Stimulated activated CD8-positive, alpha-beta memory T cell treated with anti-CD3 and anti-CD28 coated beads, Interleukin-4, amount 100 ng/mL, for 4 hours (primary cell): ENCODE measurements at regions not wholly inside any gene's neighbourhood (a gene's known extent, or its start where the extent isn't known, plus 50 kb on each side); places are given as distances from the start of the nearest gene placed in this dataset.

Experiments used
- DNase-seq, 2 donors: peaks; one replicate each; pipeline ENCODE4 v3.0.0-alpha.2; 2020; ENCODE audit warnings: low read depth in 2 of 2, low spot score in 1 of 2

- no peak for DNase-seq
These were observed 339.5 kb downstream of the ALG10 start for GRCh38 chr12:34361721-34362316.

- no peak for DNase-seq
These were observed 340.9 kb downstream of the ALG10 start for GRCh38 chr12:34363050-34363673.

- DNase-seq, result no peak
These were observed 345.8 kb downstream of the ALG10 start for GRCh38 chr12:34368079-34368478.

DNA sequence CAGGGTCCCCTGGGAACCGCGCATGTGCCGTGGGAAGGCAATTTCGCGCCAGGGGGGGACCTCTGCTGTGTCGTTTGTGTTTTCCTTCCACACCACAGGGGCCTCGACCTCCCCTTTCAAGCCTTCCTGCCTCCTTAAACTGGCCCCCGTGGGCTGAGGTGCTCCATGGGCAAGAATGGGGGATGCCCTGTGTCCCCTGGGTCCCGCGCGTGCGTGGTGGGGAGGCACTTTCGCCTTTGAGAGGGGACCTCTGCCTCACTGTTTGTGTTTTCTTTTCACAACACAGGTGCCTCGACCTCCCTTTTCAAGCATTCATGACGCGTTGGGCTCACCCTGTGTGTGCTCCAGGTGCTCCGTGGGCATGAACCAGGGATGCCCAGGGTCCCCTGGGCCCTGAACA is 348.8 kb downstream of the ALG10 start:
- DNase-seq, result no peak

DNA sequence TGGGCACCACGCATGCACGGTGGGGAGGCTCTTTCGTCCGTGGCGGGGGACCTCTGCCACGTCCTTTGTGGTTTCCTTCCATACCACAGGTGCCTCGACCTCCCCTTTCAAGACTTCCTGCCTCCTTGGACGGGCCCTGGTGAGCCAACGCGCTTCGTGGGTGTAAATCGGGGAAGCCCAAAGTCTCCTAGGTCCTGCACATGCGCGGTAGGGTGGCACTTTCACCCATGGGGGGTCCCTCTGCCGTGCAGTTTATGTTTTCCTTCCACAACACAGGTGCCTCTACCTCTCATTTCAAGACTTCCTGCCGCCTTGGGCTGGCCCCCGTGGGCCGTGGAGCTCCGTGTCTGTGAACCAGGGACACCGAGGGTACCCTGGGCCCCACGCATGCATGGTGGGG is 349.7 kb downstream of the ALG10 start:
- no peak for DNase-seq

GRCh38 chr12:34373926-34374325 is 351.6 kb downstream of the ALG10 start:
- no peak for DNase-seq

- DNase-seq, result no peak
These were observed 354.0 kb downstream of the ALG10 start for GRCh38 chr12:34376133-34376799.

DNA sequence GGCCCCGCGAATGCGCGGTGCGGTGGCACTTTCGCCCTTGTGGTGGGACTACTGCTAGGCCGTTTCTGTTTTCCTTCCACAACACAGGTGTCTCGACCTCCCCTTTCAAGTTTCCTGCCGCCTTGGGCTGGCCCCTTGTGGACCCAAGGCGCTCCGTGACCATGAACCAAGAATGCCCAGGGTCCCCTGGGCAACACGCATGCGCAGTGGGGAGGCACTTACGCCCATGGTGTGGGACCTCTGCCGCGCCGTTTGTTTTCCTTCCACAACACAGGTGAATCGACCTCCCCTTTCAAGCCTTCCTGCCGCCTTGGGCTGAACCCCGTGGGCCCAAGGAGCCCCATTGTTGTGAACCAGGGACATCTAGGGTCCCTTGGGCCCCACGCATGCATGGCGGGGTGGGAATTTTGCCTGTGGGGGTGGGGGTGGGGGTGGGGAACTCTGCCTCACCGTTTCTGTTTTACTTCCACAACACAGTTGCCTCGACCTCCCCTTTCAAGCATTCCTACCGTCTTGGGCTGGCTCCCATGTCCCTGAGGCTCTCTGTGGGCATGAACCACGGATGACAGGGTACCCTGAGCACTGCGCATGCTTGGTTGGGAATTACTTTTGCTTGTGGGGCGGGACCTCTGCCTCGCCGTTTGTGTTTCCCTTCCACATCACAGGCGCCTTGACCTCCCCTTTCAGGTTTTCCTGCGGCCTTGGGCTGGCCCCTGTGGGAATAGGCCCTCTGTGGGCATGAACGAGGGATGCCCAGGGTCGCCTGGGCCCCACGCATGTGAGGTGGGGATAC is 355.1 kb downstream of the ALG10 start:
- no peak for DNase-seq

GRCh38 chr12:34379142-34379541 is 356.8 kb downstream of the ALG10 start:
- no peak for DNase-seq

GRCh38 chr12:34384693-34385092 is 362.4 kb downstream of the ALG10 start:
- no peak for DNase-seq

DNA sequence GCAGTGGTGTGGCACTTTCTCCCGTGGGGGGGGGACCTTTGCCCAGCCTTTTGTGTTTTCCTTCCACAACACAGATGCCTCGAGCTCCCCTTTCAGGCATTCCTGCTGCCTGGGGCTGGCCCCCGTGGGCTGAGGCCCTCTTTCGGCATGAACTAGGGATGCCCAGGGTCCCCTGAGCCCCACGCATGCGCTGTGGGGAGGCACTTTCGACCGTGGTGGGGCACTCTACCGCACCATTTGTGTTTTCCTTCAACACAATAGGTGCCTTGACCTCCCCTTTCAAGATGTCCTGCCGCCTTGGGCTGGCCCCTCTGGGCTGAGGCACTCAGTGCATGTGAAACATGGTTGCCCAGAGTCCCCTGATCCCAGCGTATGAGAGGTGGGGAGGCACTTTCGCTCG is 363.7 kb downstream of the ALG10 start:
- DNase-seq, result no peak

DNA sequence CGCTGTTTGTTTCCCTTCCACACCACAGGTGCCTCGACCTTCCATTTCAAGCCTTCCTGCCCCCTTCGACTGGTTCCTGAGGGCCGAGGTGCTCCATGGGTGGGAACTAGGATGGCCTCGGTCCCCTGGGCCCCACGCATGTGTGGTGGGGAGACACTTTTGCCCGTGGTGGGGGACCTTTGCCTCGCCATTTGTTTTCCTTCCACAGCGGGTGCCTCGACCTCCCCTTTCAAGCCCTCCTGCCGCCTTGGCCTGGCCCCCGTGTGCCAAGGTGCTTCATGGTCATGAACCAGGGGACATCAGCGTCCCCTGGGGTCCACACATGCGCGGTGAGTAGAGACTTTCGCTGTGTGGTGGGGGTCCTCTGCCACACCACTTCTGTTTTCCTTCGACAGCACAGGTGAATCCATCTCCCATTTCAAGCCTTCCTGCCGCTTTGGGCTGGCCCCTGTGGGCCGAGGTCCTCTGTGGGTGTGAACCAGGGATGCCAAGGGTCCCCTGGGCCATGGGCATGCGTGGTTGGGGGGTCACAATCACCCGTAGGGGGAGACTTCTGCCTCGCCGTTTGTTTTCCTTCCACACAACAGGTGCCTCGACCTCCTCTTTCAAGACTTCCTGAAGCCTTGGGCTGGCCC is 364.4 kb downstream of the ALG10 start:
- no peak for DNase-seq

- no peak for DNase-seq
These were observed 365.7 kb downstream of the ALG10 start for GRCh38 chr12:34387711-34388635.

DNA sequence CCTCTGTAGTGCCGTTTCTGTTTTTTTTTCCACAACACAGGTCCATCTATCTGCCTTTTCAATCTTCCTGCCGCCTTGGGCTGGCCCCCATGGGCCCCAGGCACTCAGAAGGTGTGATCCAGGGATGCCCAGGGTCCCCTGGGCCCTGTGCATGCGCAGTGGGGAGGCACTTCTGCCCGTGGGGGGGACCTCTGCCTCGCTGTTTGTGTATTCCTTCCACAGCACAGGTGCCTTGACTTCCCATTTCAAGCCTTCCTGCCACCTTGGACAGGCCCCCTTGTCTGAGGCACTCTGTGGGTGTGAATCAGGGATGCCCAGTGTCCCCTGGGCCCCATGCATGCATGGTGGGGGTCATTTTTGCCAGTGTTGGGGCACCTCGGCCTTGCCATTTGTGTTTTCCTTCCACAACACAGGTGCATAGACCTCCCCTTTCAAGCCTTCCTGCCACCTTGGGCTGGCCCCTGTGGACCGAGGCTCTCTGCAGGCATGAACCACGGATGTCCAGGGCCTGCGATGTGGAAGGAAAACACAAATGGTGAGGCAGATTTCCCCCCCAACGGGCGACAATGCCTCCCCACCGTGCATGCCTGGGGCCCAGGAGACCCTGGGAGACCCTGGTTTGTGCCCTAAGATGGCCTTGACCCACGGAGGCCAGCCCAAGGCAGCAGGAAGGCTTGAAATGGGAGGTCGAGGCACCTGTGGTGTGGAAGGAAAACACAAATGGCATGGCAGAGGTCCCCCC is 366.5 kb downstream of the ALG10 start:
- DNase-seq, result no peak

- DNase-seq, result no peak
These were observed 367.3 kb downstream of the ALG10 start for GRCh38 chr12:34389378-34390170.

DNA sequence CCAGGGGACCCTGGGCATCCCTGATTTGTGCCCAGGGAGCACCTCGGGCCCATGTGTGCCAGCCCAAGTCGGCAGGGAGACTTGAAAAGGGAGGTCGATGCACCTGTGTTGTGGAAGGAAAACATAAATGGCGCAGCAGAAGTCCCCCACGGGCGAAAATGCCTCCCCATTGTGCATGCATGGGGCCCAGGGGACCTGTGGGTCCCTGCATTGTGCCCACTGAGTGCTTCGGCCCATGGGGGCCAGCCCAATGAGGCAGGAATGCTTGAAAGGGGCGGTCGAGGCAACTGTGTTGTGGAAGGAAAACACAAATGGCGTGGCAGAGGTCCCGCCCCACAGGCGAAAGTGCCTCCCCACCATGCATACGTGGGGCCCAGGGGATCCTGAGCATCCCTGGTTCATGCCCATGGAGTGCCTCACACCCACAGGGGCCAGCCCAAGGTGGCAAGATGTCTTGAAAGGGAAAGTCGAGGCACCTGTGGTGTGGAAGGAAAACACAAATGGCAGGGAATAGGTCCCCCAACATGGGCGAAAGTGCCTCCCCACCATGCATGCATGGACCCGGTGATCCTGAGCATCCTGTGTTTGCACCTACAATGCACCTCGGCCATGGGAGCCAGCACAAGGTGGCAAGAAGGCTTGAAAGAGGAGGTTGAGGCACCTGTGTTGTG is 368.0 kb downstream of the ALG10 start:
- no peak for DNase-seq

GRCh38 chr12:34390846-34391700 is 368.8 kb downstream of the ALG10 start:
- DNase-seq, result no peak
